SK-N-SH treated with all-trans-retinoic acid at 6 μM for 48 hours (cell line): ENCODE measurements at regions not wholly inside any gene's neighbourhood (a gene's known extent, or its start where the extent isn't known, plus 50 kb on each side); places are given as distances from the start of the nearest gene placed in this dataset.

Source experiments
- ATAC-seq: fragments of 200-7000 bp; cut with Tn5 transposase; 3 replicates; pipeline ENCODE4 v1.9.1; 2020; ENCODE audit warnings: mild to moderate bottlenecking, moderate library complexity
- ARNTL ChIP-seq: fragments of 450-650 bp; formaldehyde crosslinking; IDR thresholded peaks from 2 replicates; pipeline ENCODE4 v1.5.0; 2020; ENCODE audit warnings: low read depth, mild to moderate bottlenecking, moderate library complexity, borderline replicate concordance
- CSDC2 ChIP-seq: fragments of 250-450 bp; sonication (Bioruptor Pico); IDR thresholded peaks from 2 replicates; pipeline ENCODE4 v1.5.0; 2020; ENCODE audit warnings: mild to moderate bottlenecking, moderate library complexity
- ESRRG ChIP-seq: fragments of 250-450 bp; sonication (Bioruptor Pico); IDR thresholded peaks from 2 replicates; pipeline ENCODE4 v1.6.1; 2021; ENCODE audit warnings: mild to moderate bottlenecking
- GLIS3 ChIP-seq: fragments of 250-450 bp; sonication (Bioruptor Pico); IDR thresholded peaks from 2 replicates; pipeline ENCODE4 v1.5.0; 2020; ENCODE audit warnings: mild to moderate bottlenecking, moderate library complexity
- ISL1 ChIP-seq: fragments of 250-450 bp; sonication (Bioruptor Pico); IDR thresholded peaks from 2 replicates; pipeline ENCODE4 v2.1.2; 2022; ENCODE audit warnings: mild to moderate bottlenecking, moderate library complexity
- OSR1 ChIP-seq: fragments of 250-450 bp; sonication (Bioruptor Pico); IDR thresholded peaks from 2 replicates; pipeline ENCODE4 v1.8.0; 2022; ENCODE audit warnings: moderate library complexity, mild to moderate bottlenecking, inconsistent platforms
- PPARA ChIP-seq: fragments of 250-450 bp; sonication (Bioruptor Pico); IDR thresholded peaks from 2 replicates; pipeline ENCODE4 v1.5.0; 2020; ENCODE audit warnings: mild to moderate bottlenecking, borderline replicate concordance
- RARB ChIP-seq: fragments of 250-450 bp; sonication (Bioruptor Pico); IDR thresholded peaks from 2 replicates; pipeline ENCODE4 v1.8.0; 2021; ENCODE audit warnings: mild to moderate bottlenecking, moderate library complexity
- SNAI2 ChIP-seq: fragments of 250-450 bp; sonication (Bioruptor Pico); IDR thresholded peaks from 2 replicates; pipeline ENCODE4 v1.5.0; 2020; ENCODE audit warnings: mild to moderate bottlenecking, moderate library complexity
- TCF4 ChIP-seq: fragments of 250-450 bp; sonication (Bioruptor Pico); IDR thresholded peaks from 2 replicates; pipeline ENCODE4 v1.8.0; 2021; ENCODE audit warnings: mild to moderate bottlenecking, moderate library complexity, borderline replicate concordance
- TOX ChIP-seq: fragments of 250-450 bp; sonication (Bioruptor Pico); IDR thresholded peaks from 2 replicates; pipeline ENCODE4 v1.8.0; 2021; ENCODE audit warnings: mild to moderate bottlenecking, moderate library complexity, borderline replicate concordance
- ZC3H10 ChIP-seq: fragments of 250-450 bp; sonication (Bioruptor Pico); IDR thresholded peaks from 2 replicates; pipeline ENCODE4 v1.5.1; 2021; ENCODE audit warnings: mild to moderate bottlenecking, moderate library complexity
- ZFP3 ChIP-seq: fragments of 250-450 bp; sonication (Bioruptor Pico); IDR thresholded peaks from 2 replicates; pipeline ENCODE4 v1.5.0; 2020; ENCODE audit warnings: mild to moderate bottlenecking, moderate library complexity
- ZFP30 ChIP-seq: fragments of 450-650 bp; formaldehyde crosslinking; IDR thresholded peaks from 2 replicates; pipeline ENCODE4 v1.5.0; 2022; ENCODE audit warnings: mild to moderate bottlenecking, moderate library complexity
- ZNF8 ChIP-seq: fragments of 450-650 bp; formaldehyde crosslinking; IDR thresholded peaks from 2 replicates; pipeline ENCODE4 v1.5.0; 2020; ENCODE audit warnings: mild to moderate bottlenecking, moderate library complexity
- TF ChIP-seq, protein P1 (sequence below): fragments of 250-450 bp; sonication (Bioruptor Pico); IDR thresholded peaks from 2 replicates; pipeline ENCODE4 v1.5.1; 2020; ENCODE audit warnings: low read depth, mild to moderate bottlenecking, moderate library complexity
- TF ChIP-seq, protein P2 (sequence below): fragments of 250-450 bp; sonication (Bioruptor Pico); IDR thresholded peaks from 2 replicates; pipeline ENCODE4 v1.5.1; 2021; ENCODE audit warnings: mild to moderate bottlenecking, moderate library complexity
- TF ChIP-seq, protein P3 (sequence below): fragments of 250-450 bp; sonication (Bioruptor Pico); IDR thresholded peaks from 2 replicates; pipeline ENCODE4 v1.5.0; 2020; ENCODE audit warnings: mild to moderate bottlenecking, moderate library complexity
- TF ChIP-seq, protein P4 (sequence below): fragments of 250-450 bp; sonication (Bioruptor Pico); IDR thresholded peaks from 2 replicates; pipeline ENCODE4 v1.8.0; 2021; ENCODE audit warnings: low read depth, mild to moderate bottlenecking, moderate library complexity, borderline replicate concordance
- TF ChIP-seq, protein P5 (sequence below): fragments of 250-450 bp; sonication (Bioruptor Pico); IDR thresholded peaks from 2 replicates; pipeline ENCODE4 v1.8.0; 2020; ENCODE audit warnings: mild to moderate bottlenecking, moderate library complexity, borderline replicate concordance

DNA sequence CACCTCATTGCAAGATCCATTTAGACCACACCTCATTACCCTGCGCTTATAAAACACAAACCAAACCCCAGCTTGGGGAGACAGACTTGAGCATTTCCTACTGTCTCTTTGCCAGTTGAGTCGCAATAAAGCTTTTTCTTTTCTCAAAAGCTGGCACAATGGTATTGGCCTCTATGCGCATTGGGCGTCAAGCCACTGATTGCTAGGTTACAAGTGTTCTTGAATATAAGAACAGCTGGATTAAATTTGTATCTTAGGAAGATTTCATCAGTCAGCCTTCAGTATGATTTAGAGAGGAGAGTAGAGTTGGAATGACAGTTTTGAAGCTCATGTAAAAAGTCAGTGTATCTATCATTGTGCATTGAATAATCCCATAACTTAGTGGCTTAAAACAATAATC, 84.9 kb upstream of the RAB4A start (continued):
- TF ChIP-seq, protein P1, sequence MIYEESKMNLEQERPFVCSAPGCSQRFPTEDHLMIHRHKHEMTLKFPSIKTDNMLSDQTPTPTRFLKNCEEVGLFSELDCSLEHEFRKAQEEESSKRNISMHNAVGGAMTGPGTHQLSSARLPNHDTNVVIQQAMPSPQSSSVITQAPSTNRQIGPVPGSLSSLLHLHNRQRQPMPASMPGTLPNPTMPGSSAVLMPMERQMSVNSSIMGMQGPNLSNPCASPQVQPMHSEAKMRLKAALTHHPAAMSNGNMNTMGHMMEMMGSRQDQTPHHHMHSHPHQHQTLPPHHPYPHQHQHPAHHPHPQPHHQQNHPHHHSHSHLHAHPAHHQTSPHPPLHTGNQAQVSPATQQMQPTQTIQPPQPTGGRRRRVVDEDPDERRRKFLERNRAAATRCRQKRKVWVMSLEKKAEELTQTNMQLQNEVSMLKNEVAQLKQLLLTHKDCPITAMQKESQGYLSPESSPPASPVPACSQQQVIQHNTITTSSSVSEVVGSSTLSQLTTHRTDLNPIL (CRISPR knock-in tag) = no peak
- TF ChIP-seq ARNTL (CRISPR knock-in tag) = no peak
- no peak for TF ChIP-seq CSDC2 (CRISPR knock-in tag)
- TF ChIP-seq OSR1 (CRISPR knock-in tag) = no peak

DNA sequence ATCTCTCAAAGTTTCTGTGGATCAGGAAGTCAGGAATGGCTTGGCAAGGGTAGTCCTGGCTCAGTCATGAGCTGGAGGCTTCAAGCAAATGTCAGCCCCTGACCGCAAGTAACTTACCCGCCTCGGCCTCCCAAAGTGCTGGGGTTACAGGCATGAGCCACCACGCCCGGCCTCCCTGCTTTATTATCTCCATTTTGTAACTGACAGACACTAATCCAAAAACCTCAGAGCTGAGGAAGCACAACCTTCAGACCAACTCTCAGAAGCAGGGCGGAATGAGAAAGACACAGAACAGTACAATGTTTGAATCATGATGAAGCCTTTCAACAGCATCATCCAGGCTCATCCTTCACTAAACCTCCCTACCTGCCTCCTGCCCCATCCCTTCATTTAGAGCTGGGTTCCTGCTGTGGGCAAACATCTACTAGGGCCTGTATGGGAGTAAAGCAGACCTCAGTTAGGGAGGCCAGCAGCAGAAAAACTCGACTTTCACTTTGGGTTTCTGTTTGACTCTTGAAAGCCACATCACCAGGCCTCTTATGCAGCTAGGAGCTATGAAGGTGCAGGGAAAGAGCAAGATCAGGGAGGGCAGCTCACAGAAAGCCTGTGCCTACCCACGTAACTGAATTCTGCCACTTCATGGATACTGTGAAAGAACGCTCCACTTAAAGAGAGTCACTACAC, 84.4 kb upstream of the RAB4A start:
- ATAC-seq = no peak
- no peak for TF ChIP-seq TOX (CRISPR knock-in tag)
- TF ChIP-seq CSDC2 (CRISPR knock-in tag) = no peak
- TF ChIP-seq OSR1 (CRISPR knock-in tag) = no peak
- TF ChIP-seq, protein P2, sequence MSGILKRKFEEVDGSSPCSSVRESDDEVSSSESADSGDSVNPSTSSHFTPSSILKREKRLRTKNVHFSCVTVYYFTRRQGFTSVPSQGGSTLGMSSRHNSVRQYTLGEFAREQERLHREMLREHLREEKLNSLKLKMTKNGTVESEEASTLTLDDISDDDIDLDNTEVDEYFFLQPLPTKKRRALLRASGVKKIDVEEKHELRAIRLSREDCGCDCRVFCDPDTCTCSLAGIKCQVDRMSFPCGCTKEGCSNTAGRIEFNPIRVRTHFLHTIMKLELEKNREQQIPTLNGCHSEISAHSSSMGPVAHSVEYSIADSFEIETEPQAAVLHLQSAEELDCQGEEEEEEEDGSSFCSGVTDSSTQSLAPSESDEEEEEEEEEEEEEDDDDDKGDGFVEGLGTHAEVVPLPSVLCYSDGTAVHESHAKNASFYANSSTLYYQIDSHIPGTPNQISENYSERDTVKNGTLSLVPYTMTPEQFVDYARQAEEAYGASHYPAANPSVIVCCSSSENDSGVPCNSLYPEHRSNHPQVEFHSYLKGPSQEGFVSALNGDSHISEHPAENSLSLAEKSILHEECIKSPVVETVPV (CRISPR knock-in tag) = no peak
- TF ChIP-seq ZNF8 (CRISPR knock-in tag) = no peak
- no peak for TF ChIP-seq ISL1 (CRISPR knock-in tag)
- TF ChIP-seq, protein P3, sequence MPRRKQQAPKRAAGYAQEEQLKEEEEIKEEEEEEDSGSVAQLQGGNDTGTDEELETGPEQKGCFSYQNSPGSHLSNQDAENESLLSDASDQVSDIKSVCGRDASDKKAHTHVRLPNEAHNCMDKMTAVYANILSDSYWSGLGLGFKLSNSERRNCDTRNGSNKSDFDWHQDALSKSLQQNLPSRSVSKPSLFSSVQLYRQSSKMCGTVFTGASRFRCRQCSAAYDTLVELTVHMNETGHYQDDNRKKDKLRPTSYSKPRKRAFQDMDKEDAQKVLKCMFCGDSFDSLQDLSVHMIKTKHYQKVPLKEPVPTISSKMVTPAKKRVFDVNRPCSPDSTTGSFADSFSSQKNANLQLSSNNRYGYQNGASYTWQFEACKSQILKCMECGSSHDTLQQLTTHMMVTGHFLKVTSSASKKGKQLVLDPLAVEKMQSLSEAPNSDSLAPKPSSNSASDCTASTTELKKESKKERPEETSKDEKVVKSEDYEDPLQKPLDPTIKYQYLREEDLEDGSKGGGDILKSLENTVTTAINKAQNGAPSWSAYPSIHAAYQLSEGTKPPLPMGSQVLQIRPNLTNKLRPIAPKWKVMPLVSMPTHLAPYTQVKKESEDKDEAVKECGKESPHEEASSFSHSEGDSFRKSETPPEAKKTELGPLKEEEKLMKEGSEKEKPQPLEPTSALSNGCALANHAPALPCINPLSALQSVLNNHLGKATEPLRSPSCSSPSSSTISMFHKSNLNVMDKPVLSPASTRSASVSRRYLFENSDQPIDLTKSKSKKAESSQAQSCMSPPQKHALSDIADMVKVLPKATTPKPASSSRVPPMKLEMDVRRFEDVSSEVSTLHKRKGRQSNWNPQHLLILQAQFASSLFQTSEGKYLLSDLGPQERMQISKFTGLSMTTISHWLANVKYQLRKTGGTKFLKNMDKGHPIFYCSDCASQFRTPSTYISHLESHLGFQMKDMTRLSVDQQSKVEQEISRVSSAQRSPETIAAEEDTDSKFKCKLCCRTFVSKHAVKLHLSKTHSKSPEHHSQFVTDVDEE (CRISPR knock-in tag) = no peak
- TF ChIP-seq ESRRG (CRISPR knock-in tag) = no peak
- TF ChIP-seq RARB (CRISPR knock-in tag) = no peak
- no peak for TF ChIP-seq ZC3H10 (CRISPR knock-in tag)
- no peak for TF ChIP-seq ZFP30 (CRISPR knock-in tag)

DNA sequence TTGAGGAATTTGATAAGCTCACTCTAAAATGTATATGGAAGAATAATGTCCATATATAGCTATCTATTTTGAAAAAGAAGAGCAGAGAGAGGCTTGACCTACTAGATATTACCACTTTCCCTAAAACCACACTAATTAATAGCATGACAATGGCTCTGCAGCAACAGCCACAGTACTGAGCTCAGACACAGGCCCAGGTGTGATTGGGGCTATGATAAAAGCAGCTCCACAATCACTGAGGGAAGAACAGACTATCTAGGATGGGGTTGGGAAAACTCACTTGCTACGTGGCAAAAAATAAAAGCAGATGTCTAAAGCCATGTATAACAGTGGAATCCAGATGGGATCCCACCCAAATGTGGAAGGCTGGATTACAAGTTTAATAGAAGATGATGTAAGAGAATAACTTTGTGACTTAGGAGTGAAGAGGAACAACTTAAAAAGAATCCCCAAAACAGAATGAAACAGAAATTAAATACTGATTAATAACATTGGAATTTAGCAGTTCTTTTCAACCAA, 80.8 kb upstream of the RAB4A start:
- TF ChIP-seq ARNTL (CRISPR knock-in tag) (no peak), ZFP3 (CRISPR knock-in tag) (no peak), ZC3H10 (CRISPR knock-in tag) (no peak), TCF4 (CRISPR knock-in tag) (no peak), ZNF8 (CRISPR knock-in tag) (no peak), ZFP30 (CRISPR knock-in tag) (no peak), SNAI2 (CRISPR knock-in tag) (no peak), PPARA (CRISPR knock-in tag) (no peak), GLIS3 (no peak)
- TF ChIP-seq, protein P4, sequence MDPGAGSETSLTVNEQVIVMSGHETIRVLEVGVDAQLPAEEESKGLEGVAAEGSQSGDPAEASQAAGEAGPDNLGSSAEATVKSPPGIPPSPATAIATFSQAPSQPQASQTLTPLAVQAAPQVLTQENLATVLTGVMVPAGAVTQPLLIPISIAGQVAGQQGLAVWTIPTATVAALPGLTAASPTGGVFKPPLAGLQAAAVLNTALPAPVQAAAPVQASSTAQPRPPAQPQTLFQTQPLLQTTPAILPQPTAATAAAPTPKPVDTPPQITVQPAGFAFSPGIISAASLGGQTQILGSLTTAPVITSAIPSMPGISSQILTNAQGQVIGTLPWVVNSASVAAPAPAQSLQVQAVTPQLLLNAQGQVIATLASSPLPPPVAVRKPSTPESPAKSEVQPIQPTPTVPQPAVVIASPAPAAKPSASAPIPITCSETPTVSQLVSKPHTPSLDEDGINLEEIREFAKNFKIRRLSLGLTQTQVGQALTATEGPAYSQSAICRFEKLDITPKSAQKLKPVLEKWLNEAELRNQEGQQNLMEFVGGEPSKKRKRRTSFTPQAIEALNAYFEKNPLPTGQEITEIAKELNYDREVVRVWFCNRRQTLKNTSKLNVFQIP = no peak
- TF ChIP-seq, protein P1 (CRISPR knock-in tag) = no peak
- TF ChIP-seq, protein P2 (CRISPR knock-in tag) = no peak
- TF ChIP-seq, protein P5, sequence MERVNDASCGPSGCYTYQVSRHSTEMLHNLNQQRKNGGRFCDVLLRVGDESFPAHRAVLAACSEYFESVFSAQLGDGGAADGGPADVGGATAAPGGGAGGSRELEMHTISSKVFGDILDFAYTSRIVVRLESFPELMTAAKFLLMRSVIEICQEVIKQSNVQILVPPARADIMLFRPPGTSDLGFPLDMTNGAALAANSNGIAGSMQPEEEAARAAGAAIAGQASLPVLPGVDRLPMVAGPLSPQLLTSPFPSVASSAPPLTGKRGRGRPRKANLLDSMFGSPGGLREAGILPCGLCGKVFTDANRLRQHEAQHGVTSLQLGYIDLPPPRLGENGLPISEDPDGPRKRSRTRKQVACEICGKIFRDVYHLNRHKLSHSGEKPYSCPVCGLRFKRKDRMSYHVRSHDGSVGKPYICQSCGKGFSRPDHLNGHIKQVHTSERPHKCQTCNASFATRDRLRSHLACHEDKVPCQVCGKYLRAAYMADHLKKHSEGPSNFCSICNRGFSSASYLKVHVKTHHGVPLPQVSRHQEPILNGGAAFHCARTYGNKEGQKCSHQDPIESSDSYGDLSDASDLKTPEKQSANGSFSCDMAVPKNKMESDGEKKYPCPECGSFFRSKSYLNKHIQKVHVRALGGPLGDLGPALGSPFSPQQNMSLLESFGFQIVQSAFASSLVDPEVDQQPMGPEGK (CRISPR knock-in tag) = no peak
- TF ChIP-seq, all 23 proteins: peak for 0
- ATAC-seq = no peak
